NT2/D1 (cell line): ENCODE measurements at regions not wholly inside any gene's neighbourhood (a gene's known extent, or its start where the extent isn't known, plus 50 kb on each side); places are given as distances from the start of the nearest gene placed in this dataset.

Experiments
- SUZ12 ChIP-seq: IDR thresholded peaks from 2 replicates; pipeline ENCODE4 v1.6.1; 2011; ENCODE audit not compliant: insufficient read length, insufficient read depth; ENCODE audit errors: extremely low read depth
- YY1 ChIP-seq: IDR thresholded peaks from 2 replicates; pipeline ENCODE4 v1.6.1; 2011; ENCODE audit not compliant: insufficient read length, insufficient read depth
- ZNF274 ChIP-seq: IDR thresholded peaks from 2 replicates; pipeline ENCODE4 v1.6.1; 2011; ENCODE audit warnings: mild to moderate bottlenecking, low read depth, low read length

DNA sequence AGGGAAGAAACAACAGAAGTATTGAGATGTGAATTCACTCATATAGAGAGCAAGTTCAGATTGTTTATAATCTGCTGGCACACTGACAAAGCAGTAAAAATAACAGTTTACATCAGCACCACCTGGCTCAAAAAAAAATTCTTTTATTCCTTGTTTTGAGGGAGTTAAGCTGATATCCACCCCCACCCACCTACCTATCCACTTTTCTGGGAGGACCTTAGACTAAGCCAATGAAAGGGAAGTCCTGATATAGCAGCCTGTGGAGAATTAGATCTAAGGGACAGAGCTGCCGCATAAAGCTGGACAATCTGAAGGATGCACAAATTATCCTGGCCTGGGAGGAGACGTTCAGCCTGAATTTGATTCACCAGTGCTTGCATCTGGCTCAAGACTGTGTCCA is 264.5 kb downstream of the RCHY1 start:
- TF ChIP-seq YY1 (no peak), ZNF274 (no peak), SUZ12 (no peak)
